Memory B cell (primary cell): ENCODE measurements at regions not wholly inside any gene's neighbourhood (a gene's known extent, or its start where the extent isn't known, plus 50 kb on each side); places are given as distances from the start of the nearest gene placed in this dataset.

Experiments
- ATAC-seq: fragments of 150-1000 bp; cut with Tn5 transposase; 2 replicates; pipeline ENCODE4 v1.10.0; 2021; ENCODE audit warnings: low read depth, mild to moderate bottlenecking, moderate library complexity
- DNase-seq, 2 donors: peaks; one replicate each; pipeline ENCODE4 v3.0.0; 2022; ENCODE audit warnings: low spot score in 2 of 2
- H3K27ac Mint-ChIP-seq: one replicate; pipeline ENCODE4 v1.8.0; 2022; ENCODE audit warnings: mild to moderate bottlenecking, moderate library complexity, mixed read lengths
- H3K27me3 Mint-ChIP-seq: one replicate; pipeline ENCODE4 v1.8.0; 2022; ENCODE audit warnings: mixed read lengths
- H3K36me3 Mint-ChIP-seq: one replicate; pipeline ENCODE4 v1.8.0; 2022; ENCODE audit warnings: mild to moderate bottlenecking, mixed read lengths
- H3K4me1 Mint-ChIP-seq: one replicate; pipeline ENCODE4 v1.8.0; 2022; ENCODE audit warnings: mixed read lengths
- H3K4me3 Mint-ChIP-seq: one replicate; pipeline ENCODE4 v1.8.0; 2022; ENCODE audit warnings: mild to moderate bottlenecking, moderate library complexity, mixed read lengths
- H3K9me3 Mint-ChIP-seq: one replicate; pipeline ENCODE4 v1.8.0; 2022; ENCODE audit warnings: mixed read lengths

- Mint-ChIP-seq H3K4me1 (no peaks in the 10 kb centered on the region), H3K27me3 (peaks cover 5% of the 10 kb centered on the region), H3K36me3 (no peaks in the 10 kb centered on the region), H3K27ac (no peak overlapping the region), H3K9me3 (peaks cover 3% of the 10 kb centered on the region), H3K4me3 (no peak overlapping the region)
- ATAC-seq (no peak), DNase-seq (no peak)
Observed at GRCh38 chr15:61331019-61331418, 101.9 kb upstream of the RORA start.

DNA sequence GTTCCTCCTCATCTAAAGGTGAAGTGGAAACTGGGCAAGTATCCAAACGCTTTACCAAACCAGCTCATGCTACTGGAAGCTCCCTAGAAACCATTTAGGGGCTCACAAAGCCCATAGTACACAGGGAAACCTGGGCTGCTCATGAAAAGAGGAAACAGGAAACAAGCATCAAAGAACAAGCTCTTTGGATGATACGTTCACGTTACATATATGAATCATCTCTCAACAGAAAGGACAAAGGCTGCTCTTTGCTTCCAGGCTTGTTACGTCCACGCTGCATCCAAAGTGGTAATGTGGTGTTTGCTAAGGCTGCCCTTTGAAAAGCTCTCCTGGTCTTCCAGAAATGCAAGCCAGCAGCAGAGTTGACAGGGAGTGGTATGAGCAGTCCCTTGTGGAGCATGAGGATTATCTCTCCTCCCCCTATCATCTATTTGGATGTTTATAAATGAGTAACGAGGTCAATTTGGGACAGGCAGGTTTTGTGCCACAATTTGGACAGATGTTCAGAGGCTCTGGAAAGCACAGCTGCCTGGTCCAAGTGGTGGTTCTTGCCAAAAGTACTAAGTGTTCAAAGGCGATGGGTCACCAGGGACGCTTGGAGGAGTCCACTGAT is 98.0 kb upstream of the RORA start:
- Mint-ChIP-seq H3K9me3 (no peaks in the 10 kb centered on the region), H3K27ac (no peak overlapping the region), H3K4me3 (no peak overlapping the region), H3K4me1 (no peaks in the 10 kb centered on the region), H3K27me3 (peaks cover under 1% of the 10 kb centered on the region), H3K36me3 (no peaks in the 10 kb centered on the region)
- ATAC-seq = no peak
- DNase-seq = no peak

- no peak overlapping the region for H3K27ac Mint-ChIP-seq
- no peak overlapping the region for H3K4me3 Mint-ChIP-seq
- no peak for DNase-seq
- peaks cover 2% of the 10 kb centered on the region for H3K9me3 Mint-ChIP-seq
- no peaks in the 10 kb centered on the region for H3K4me1 Mint-ChIP-seq
- H3K27me3 Mint-ChIP-seq = no peaks in the 10 kb centered on the region
- no peaks in the 10 kb centered on the region for H3K36me3 Mint-ChIP-seq
- no peak for ATAC-seq
Observed at GRCh38 chr15:61319892-61320291, 90.8 kb upstream of the RORA start.

DNA sequence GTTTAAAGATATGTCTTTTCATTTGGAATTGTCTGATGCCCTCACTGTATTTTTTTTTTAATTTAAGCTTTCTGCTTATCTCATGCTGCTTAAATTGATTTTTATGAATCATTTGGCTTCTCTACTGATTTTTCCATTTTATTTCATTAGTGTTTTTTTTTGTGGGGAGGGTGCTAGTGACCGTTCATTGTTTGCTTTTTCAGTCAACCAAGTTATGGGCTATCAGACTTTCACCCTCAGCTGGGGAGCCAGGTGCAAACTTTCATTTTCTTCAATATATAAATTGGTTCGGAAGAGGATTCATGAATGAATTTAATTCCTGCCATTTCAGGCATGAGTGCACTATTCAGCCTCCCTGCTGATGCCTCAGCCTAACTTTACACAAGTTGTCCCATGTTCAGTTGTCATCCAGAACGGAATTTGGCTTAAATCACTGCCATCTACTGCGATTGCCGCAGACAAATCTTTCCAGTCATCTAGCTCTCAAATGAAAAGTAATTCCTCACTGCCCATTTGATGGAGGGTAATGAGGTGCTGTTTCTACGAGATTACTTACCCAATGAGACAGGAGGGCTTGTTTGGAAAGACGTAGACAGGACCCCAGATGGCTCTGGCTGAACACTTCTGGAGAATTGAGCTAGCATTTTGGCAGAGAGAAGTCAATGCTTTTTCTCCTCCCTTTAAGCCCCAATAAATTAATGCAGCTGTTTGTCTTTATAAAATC is 89.9 kb upstream of the RORA start:
- no peak overlapping the region for H3K4me3 Mint-ChIP-seq
- H3K4me1 Mint-ChIP-seq = no peaks in the 10 kb centered on the region
- no peak overlapping the region for H3K27ac Mint-ChIP-seq
- DNase-seq = no peak
- H3K36me3 Mint-ChIP-seq = no peaks in the 10 kb centered on the region
- no peaks in the 10 kb centered on the region for H3K27me3 Mint-ChIP-seq
- H3K9me3 Mint-ChIP-seq = peaks cover 2% of the 10 kb centered on the region
- no peak for ATAC-seq

DNA sequence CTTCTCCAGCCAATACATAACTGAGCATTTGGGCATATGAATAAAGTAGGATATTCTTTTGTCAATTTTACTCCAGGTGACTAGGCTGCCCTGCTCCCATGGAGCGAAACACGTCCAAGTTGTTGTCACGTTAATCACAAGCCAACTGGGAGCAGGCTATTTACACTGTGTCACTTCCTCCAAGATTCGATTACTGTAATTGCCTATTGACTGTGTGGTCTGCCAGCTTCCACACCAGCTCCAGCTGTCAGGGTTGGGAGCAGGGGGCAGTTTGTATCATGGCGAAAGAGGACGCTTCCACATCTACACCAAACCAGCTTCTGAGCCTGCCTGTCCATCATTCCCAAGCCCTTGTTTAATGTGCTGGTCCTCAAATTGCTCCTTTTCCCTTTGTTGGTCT is 89.2 kb upstream of the RORA start:
- no peak overlapping the region for H3K27ac Mint-ChIP-seq
- ATAC-seq = no peak
- H3K9me3 Mint-ChIP-seq = peaks cover 2% of the 10 kb centered on the region
- H3K27me3 Mint-ChIP-seq = no peaks in the 10 kb centered on the region
- no peak overlapping the region for H3K4me3 Mint-ChIP-seq
- no peaks in the 10 kb centered on the region for H3K4me1 Mint-ChIP-seq
- DNase-seq = no peak
- no peaks in the 10 kb centered on the region for H3K36me3 Mint-ChIP-seq

GRCh38 chr15:61315471-61315870 is 86.4 kb upstream of the RORA start:
- no peak for ATAC-seq
- no peaks in the 10 kb centered on the region for H3K36me3 Mint-ChIP-seq
- peaks cover 2% of the 10 kb centered on the region for H3K9me3 Mint-ChIP-seq
- no peaks in the 10 kb centered on the region for H3K27me3 Mint-ChIP-seq
- H3K27ac Mint-ChIP-seq = no peak overlapping the region
- H3K4me3 Mint-ChIP-seq = no peak overlapping the region
- no peaks in the 10 kb centered on the region for H3K4me1 Mint-ChIP-seq
- DNase-seq = no peak

GRCh38 chr15:61314427-61314826 is 85.3 kb upstream of the RORA start:
- DNase-seq = no peak
- ATAC-seq = no peak
- no peaks in the 10 kb centered on the region for H3K36me3 Mint-ChIP-seq
- H3K27me3 Mint-ChIP-seq = no peaks in the 10 kb centered on the region
- H3K4me1 Mint-ChIP-seq = no peaks in the 10 kb centered on the region
- peaks cover 2% of the 10 kb centered on the region for H3K9me3 Mint-ChIP-seq
- no peak overlapping the region for H3K27ac Mint-ChIP-seq
- no peak overlapping the region for H3K4me3 Mint-ChIP-seq

DNA sequence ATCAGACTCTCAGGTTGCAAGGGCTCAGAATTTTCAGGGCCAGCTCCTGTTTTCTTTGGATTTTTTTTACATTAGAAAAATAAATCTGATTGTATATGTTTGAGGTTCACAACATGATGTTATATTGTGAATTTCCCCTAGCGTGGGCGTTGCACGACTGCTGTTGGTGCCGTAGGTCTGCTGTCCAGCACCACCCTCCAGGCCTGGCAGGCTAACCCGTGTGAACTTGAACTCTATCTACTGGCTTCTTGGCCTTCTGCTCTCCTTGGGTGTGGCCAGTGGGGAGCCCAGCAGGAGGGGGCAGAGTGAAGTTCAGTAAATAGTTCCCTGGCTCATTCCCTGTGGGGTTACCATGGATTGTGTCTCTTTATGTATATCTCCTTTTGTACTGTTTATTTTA is 80.5 kb upstream of the RORA start:
- no peak for ATAC-seq
- Mint-ChIP-seq H3K27ac (no peak overlapping the region), H3K4me3 (no peak overlapping the region), H3K36me3 (no peaks in the 10 kb centered on the region), H3K27me3 (peaks cover 5% of the 10 kb centered on the region), H3K4me1 (no peaks in the 10 kb centered on the region), H3K9me3 (no peaks in the 10 kb centered on the region)
- no peak for DNase-seq

DNA sequence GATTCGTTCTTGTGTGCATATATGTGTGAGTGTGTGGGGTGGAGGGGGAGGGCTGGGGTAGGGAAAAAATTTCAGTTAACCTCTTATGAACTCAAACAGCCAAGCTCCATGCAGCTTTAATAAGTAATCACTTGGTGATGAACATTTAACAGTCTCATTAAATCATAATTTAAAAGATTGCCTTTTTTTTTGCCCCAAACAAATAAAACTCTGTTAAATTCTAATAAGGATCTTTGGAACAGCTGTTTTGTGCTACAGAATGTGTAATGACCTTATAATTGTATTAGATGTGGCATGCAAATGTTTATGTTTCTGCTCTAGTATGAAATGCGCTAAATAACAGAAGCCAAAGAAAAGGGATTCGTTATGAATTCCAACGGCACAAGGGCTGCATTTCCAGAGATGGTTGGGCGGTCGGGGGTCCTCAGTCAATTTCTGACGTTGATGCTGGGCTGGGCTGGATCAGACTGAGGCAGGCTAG is 80.0 kb upstream of the RORA start:
- Mint-ChIP-seq H3K36me3 (no peaks in the 10 kb centered on the region), H3K9me3 (no peaks in the 10 kb centered on the region), H3K4me1 (no peaks in the 10 kb centered on the region), H3K27me3 (peaks cover 5% of the 10 kb centered on the region), H3K4me3 (no peak overlapping the region), H3K27ac (no peak overlapping the region)
- ATAC-seq = no peak
- no peak for DNase-seq

DNA sequence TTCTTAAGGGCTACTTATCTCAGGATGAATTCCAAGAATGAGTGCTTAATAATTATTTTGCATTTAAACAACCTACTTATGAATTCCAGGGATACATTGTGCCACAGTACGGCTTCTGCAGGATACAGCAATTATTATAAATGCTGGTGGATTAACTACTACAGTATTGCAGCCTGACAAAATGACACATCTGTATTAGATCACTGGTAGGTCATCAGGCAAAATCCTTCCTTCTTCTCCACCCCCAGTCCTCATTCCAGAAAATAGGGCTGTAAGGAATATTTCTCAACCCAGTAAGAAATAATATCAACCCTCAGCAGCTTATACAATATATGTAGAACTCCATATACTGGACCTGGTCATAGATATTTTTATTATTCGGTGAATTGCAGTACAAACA is 79.3 kb upstream of the RORA start:
- no peak overlapping the region for H3K4me3 Mint-ChIP-seq

GRCh38 chr15:61307474-61307873 is 78.4 kb upstream of the RORA start:
- no peaks in the 10 kb centered on the region for H3K4me1 Mint-ChIP-seq
- peaks cover 5% of the 10 kb centered on the region for H3K27me3 Mint-ChIP-seq
- no peak overlapping the region for H3K4me3 Mint-ChIP-seq
- no peaks in the 10 kb centered on the region for H3K9me3 Mint-ChIP-seq
- DNase-seq (no peak), ATAC-seq (no peak)
- H3K27ac Mint-ChIP-seq = no peak overlapping the region
- H3K36me3 Mint-ChIP-seq = no peaks in the 10 kb centered on the region

More for the DNA sequence above, 79.3 kb upstream of the RORA start:
- Mint-ChIP-seq H3K9me3 (no peaks in the 10 kb centered on the region), H3K27me3 (peaks cover 5% of the 10 kb centered on the region), H3K27ac (no peak overlapping the region), H3K36me3 (no peaks in the 10 kb centered on the region), H3K4me1 (no peaks in the 10 kb centered on the region)
- DNase-seq = no peak
- ATAC-seq = no peak

- H3K4me3 Mint-ChIP-seq = no peak overlapping the region
- H3K9me3 Mint-ChIP-seq = no peaks in the 10 kb centered on the region
- DNase-seq = no peak
- no peaks in the 10 kb centered on the region for H3K36me3 Mint-ChIP-seq
- no peaks in the 10 kb centered on the region for H3K4me1 Mint-ChIP-seq
- no peak overlapping the region for H3K27ac Mint-ChIP-seq
- peaks cover 5% of the 10 kb centered on the region for H3K27me3 Mint-ChIP-seq
- ATAC-seq = no peak
Observed at GRCh38 chr15:61301701-61302100, 72.6 kb upstream of the RORA start.

DNA sequence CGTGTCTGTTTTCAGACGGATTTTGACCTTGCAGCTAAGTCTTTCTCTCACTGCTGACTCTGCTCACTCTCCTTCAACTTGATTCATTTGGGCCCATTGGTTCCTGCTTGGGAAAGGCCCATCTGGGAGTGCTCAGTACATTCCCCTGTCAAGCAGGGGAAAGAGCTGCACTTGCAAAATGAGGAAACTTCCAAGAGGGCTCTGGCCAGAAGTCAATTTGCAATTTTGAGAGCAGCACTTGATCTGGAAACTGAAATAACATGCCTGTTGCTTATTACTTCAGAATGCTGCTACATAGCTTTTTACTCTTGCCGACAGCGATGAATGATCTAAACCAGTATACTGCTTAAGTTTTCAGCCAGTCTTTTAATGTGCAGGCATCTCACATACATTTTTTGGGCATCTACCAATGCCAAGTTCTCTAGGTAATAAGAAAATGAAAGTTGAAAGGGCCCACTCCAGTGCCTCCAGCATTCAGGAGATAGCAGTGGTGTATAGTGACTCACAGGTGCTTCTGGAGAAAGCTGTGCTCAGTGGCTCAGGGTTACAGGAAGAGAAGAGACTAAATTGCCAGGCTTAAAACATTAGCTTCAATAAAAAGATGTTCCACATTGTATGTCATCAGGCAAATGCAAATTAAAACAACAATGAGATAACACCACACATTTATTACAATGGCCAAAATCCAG is 70.1 kb upstream of the RORA start:
- H3K9me3 Mint-ChIP-seq = no peaks in the 10 kb centered on the region
- no peak for DNase-seq
- peaks cover 2% of the 10 kb centered on the region for H3K27me3 Mint-ChIP-seq
- no peak overlapping the region for H3K4me3 Mint-ChIP-seq
- no peaks in the 10 kb centered on the region for H3K36me3 Mint-ChIP-seq
- H3K27ac Mint-ChIP-seq = no peak overlapping the region
- no peak for ATAC-seq
- H3K4me1 Mint-ChIP-seq = no peaks in the 10 kb centered on the region

DNA sequence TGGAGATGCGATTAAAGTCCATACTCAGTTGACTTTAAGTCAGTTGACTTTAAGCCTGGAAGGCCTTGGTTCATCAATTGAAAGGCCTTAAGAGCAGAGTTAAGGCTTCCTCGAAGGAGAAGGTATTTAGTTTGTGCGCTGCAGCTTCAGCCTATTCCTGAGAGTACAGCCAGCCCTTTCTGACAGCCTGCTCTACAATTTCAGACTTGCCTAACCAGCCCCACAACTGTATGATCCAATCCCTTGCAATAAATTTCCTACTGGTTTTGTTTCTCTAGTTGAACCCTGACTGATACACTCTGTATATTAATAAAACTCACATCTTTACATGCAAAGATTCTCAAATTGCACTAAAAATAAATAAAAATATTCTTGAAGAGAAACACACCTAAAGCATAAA is 66.1 kb upstream of the RORA start:
- Mint-ChIP-seq H3K27me3 (peaks cover 5% of the 10 kb centered on the region), H3K4me3 (no peak overlapping the region), H3K36me3 (no peaks in the 10 kb centered on the region), H3K9me3 (peaks cover 4% of the 10 kb centered on the region), H3K4me1 (no peaks in the 10 kb centered on the region), H3K27ac (no peak overlapping the region)
- DNase-seq (no peak), ATAC-seq (no peak)
